ENCODE measurements at regions not wholly inside any gene's neighbourhood (a gene's known extent, or its start where the extent isn't known, plus 50 kb on each side); places are given as distances from the start of the nearest gene placed in this dataset.

DNA sequence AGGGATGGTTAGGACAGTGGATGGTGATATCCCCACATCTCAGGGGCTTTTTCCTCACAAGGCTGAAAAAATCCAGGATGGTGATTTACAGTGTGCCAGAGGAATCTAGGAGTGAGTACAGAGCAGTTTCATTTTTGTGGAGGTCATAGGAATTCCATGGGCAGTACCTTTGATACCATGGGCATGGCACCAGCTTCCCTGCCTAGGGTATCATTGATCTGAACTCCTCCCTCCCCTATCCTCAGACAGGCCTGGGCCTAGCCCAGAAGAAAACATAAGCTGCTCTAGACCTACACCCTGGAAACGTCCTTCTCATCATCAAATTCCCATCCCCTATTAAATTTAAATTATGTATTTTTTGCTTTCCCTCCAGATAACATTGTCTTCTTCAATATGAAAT lies 136.3 kb upstream of the KLHL29 start:
- H3K27ac Mint-ChIP-seq, result no peak overlapping the region
- no peaks in the 10 kb centered on the region for H3K9me3 Mint-ChIP-seq
- no peak for DNase-seq
- H3K4me3 Mint-ChIP-seq, result no peak overlapping the region
- no peaks in the 10 kb centered on the region for H3K4me1 Mint-ChIP-seq (ENCODE audit: low read depth)
- no peaks in the 10 kb centered on the region for H3K36me3 Mint-ChIP-seq (ENCODE audit: low read depth)
- peaks cover 17% of the 10 kb centered on the region for H3K27me3 Mint-ChIP-seq

DNA sequence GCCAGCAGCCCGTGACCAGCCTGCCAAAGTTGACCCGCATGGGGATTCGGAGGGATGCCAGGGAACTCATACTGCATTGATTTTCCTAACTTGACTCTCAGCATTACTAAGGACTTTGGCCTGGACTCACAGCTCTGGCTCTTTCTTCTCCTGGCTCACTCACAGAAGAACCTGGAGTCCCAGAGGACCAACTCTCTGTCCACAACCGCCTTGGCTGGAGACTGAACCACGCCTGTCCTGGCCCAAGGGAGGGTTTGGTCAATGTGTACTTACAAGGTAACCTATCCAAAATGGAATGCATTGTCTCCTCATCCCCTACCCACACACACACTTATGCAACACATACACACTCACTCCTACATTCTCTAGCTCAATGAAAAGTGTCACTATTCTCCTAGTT lies 135.6 kb upstream of the KLHL29 start:
- no peak overlapping the region for H3K4me3 Mint-ChIP-seq
- no peaks in the 10 kb centered on the region for H3K36me3 Mint-ChIP-seq (ENCODE audit: low read depth)
- no peaks in the 10 kb centered on the region for H3K9me3 Mint-ChIP-seq
- H3K27ac Mint-ChIP-seq, result no peak overlapping the region
- H3K27me3 Mint-ChIP-seq, result peaks cover 17% of the 10 kb centered on the region
- no peaks in the 10 kb centered on the region for H3K4me1 Mint-ChIP-seq (ENCODE audit: low read depth)
- no peak for DNase-seq

DNA sequence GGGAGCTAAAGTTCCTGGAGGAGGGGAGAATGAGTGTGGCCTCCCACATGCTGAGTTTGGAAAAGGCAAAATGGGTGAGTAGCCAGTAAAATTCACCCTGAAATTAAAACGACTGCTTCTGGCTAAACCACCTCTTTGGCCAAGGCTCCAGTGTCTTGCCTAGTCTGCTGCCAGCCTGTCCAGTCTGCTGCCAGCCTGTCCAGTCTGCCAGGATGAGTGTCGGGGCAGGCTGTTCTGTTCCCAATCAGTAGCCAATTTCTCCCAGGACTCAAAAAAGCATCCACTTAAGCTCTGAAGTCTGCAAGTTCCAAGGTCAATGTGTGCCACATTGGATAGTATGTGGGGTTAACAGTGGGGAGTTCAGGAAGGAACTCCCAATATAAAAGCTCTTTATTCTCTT lies 134.6 kb upstream of the KLHL29 start:
- H3K27me3 Mint-ChIP-seq, result peaks cover 17% of the 10 kb centered on the region
- H3K36me3 Mint-ChIP-seq (ENCODE audit: low read depth), result no peaks in the 10 kb centered on the region
- H3K4me1 Mint-ChIP-seq (ENCODE audit: low read depth), result no peaks in the 10 kb centered on the region
- H3K27ac Mint-ChIP-seq, result no peak overlapping the region
- no peaks in the 10 kb centered on the region for H3K9me3 Mint-ChIP-seq
- no peak overlapping the region for H3K4me3 Mint-ChIP-seq
- no peak for DNase-seq

DNA sequence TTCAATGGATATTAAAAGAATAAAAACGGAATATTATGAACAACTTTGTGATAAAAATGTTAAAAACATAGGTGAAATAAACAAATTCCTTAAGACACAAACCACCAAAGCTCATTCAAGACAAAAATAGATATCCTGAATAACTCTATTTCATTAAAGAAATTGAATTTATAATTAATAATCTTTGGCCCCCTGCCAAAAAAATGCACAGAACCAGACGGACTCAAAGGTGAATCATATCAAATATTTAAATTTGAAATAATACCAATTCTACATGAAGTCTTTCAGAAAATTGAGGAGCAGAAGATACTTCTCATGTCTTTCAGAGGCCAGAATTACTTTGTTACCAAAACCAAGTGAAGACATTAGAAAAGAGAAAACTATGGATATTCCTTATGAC lies 128.3 kb upstream of the KLHL29 start:
- Mint-ChIP-seq H3K9me3 (no peaks in the 10 kb centered on the region), H3K27ac (no peak overlapping the region), H3K4me3 (no peak overlapping the region), H3K27me3 (peaks cover 3% of the 10 kb centered on the region), H3K36me3 (ENCODE audit: low read depth) (no peaks in the 10 kb centered on the region), H3K4me1 (ENCODE audit: low read depth) (no peaks in the 10 kb centered on the region)
- no peak for DNase-seq

DNA sequence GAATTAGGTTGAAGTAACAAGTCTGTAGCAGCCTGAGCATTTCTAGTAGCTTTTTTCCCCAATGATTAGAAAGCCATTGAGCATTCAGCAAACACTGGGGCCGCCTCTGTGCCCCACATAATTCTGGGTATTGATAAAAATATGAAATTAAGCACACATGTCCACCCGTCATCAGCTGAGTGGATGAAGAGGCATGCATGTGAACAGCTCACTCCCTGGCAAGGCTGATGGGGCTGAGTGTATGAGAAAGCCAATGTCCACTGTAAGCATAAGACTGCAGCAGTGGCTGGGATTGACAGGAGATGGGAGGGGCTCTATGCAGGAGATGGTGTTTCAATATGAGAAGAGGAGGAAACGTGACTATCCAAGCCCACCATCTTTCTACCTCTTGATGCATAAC lies 124.4 kb upstream of the KLHL29 start:
- no peak for DNase-seq
- H3K9me3 Mint-ChIP-seq, result no peaks in the 10 kb centered on the region
- no peak overlapping the region for H3K4me3 Mint-ChIP-seq
- no peaks in the 10 kb centered on the region for H3K4me1 Mint-ChIP-seq (ENCODE audit: low read depth)
- H3K27ac Mint-ChIP-seq, result no peak overlapping the region
- no peaks in the 10 kb centered on the region for H3K27me3 Mint-ChIP-seq
- H3K36me3 Mint-ChIP-seq (ENCODE audit: low read depth), result no peaks in the 10 kb centered on the region

DNA sequence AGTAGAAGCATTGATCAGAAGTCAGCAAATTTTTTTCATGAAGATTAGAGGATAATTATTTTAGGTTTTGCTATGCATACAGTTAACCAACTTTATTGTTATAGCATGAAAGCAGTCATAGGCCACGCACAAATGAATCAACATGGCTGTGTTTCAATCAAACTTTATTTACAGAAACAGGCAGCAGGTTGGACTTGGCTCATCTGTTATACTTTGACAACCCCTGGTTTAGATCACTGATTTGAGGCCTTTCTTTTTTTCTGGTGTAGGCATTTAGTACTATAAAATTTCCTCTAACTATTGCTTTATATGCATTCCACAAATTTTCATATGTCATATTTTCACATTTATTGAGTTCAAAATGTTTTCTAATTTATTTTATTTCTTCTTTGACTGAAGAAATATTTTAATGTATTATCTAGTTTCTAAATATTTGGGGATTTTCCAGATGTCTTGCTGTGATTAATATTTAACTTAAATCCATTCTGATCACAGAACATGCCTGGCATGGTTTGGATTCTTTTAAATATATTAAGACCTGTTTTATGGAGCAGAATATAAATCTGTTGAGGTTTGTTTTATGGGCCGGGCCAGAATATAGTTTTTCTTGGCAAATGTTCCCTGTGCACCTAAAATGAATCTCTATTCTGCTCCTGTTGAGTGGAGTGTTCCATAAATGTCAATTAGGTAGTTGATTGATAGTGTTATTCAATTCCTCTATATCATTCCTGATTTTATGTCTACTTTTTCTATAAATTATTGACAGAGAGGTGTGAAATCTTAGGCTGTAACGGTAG lies 116.3 kb upstream of the KLHL29 start:
- H3K36me3 Mint-ChIP-seq (ENCODE audit: low read depth), result no peaks in the 10 kb centered on the region
- no peaks in the 10 kb centered on the region for H3K4me1 Mint-ChIP-seq (ENCODE audit: low read depth)
- DNase-seq, result no peak
- no peak overlapping the region for H3K4me3 Mint-ChIP-seq
- H3K27me3 Mint-ChIP-seq, result peaks cover 24% of the 10 kb centered on the region
- H3K27ac Mint-ChIP-seq, result no peak overlapping the region
- H3K9me3 Mint-ChIP-seq, result no peaks in the 10 kb centered on the region

DNA sequence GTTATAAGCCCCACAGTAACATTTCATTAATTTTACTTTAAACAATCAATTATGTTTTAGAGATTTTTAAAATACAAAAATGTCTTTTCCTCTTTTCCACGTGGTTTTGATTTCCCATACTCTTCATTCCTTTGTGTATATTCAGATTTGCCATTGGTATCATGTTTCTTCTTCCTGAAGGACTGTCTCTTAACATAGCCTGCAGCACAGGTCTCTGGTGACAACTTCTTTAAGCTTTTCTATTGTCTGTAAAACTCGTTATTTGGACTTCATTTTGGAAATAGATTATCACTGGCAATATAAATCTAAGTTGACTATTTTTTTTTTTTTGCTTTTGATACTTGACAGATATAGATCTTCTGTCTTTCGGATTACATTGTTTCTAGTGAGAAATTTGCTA lies 115.2 kb upstream of the KLHL29 start:
- Mint-ChIP-seq H3K4me3 (no peak overlapping the region), H3K27ac (no peak overlapping the region), H3K27me3 (peaks cover 27% of the 10 kb centered on the region), H3K36me3 (ENCODE audit: low read depth) (no peaks in the 10 kb centered on the region), H3K9me3 (no peaks in the 10 kb centered on the region), H3K4me1 (ENCODE audit: low read depth) (no peaks in the 10 kb centered on the region)
- no peak for DNase-seq

DNA sequence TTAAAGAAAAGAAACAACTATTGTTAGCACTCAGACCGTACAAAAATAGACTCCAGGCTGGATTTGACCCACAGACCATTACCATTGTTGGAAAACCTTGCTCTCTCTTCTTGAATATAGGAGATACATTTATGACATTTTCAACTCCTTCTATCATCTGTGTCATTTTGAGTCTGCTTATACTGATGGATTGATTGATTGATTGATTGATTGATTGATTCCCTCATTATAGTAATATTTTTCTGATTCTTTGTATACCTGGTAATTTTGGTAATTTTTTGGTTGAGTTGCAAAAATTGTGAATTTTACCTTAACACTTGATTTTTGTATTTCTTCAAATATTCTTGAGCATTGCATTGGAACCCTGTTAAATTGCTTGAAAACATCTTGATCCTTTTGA lies 114.2 kb upstream of the KLHL29 start:
- Mint-ChIP-seq H3K36me3 (ENCODE audit: low read depth) (no peaks in the 10 kb centered on the region), H3K4me3 (no peak overlapping the region)

DNA sequence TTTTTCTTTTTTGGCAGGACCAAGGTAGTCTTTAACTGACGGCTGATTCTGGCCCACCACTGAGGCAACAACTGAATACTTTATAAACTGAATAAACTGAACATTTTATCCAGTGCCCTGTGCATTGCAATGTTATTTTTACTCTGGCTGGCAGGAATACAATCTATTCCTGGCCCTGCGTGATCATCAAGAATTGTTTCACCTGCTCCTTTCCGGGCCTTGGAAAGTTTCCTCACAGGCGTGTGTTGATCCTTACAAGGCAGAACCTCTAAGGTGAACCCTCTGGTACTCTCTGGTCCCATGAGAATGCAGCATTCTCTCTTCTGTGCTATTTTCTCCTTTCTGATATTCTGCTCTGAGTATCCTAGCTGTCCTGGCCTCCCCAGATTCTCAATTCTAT lies 113.7 kb upstream of the KLHL29 start:
- peaks cover 39% of the 10 kb centered on the region for H3K27me3 Mint-ChIP-seq
- DNase-seq, result no peak
- no peaks in the 10 kb centered on the region for H3K36me3 Mint-ChIP-seq (ENCODE audit: low read depth)
- no peak overlapping the region for H3K4me3 Mint-ChIP-seq
- no peak overlapping the region for H3K27ac Mint-ChIP-seq
- no peaks in the 10 kb centered on the region for H3K4me1 Mint-ChIP-seq (ENCODE audit: low read depth)
- no peaks in the 10 kb centered on the region for H3K9me3 Mint-ChIP-seq

More for the DNA sequence above, 114.2 kb upstream of the KLHL29 start:
- Mint-ChIP-seq H3K4me1 (ENCODE audit: low read depth) (no peaks in the 10 kb centered on the region), H3K27ac (no peak overlapping the region), H3K9me3 (no peaks in the 10 kb centered on the region), H3K27me3 (peaks cover 35% of the 10 kb centered on the region)
- DNase-seq, result no peak

DNA sequence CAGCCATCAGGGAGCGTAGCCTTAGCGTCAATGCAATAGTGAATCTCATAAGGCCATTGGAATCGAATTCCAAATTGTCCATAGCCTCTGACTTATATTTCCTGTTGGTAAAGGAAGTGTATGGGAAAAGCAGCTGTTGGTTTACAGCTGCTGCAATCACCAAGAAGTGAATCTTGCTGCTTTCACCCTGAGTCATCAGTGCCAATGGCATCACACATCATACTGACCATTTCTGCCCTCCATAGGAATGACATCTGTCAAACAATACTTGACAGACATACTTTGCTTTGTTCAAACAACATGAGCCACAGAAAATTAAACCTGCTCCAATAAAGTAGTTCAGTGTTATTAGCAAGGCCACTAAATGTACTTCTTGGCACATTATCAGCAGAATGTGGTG lies 111.2 kb upstream of the KLHL29 start:
- no peaks in the 10 kb centered on the region for H3K36me3 Mint-ChIP-seq (ENCODE audit: low read depth)
- no peaks in the 10 kb centered on the region for H3K4me1 Mint-ChIP-seq (ENCODE audit: low read depth)
- DNase-seq, result no peak
- no peaks in the 10 kb centered on the region for H3K9me3 Mint-ChIP-seq
- H3K27ac Mint-ChIP-seq, result no peak overlapping the region
- no peak overlapping the region for H3K4me3 Mint-ChIP-seq
- peaks cover 46% of the 10 kb centered on the region for H3K27me3 Mint-ChIP-seq

DNA sequence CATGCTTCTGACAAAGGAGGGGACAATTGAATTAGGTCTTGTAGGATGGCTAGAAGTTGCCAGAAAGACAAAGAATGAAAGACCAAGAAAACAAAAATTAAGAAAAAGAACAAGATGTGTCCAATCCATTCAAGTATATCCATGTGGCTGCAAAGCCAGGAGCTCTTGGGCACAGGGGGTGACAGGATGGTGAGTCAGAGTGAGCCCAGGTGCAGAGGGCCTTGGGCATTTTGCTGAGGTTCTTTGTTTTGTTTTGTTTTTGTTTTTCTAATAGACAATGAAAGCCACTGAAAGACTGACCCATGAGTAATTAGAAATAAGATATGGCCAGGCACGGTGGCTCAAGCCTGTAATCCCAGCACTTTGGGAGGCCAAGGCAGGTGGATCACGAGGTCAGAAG lies 104.6 kb upstream of the KLHL29 start:
- no peak overlapping the region for H3K27ac Mint-ChIP-seq
- no peaks in the 10 kb centered on the region for H3K36me3 Mint-ChIP-seq (ENCODE audit: low read depth)
- no peaks in the 10 kb centered on the region for H3K9me3 Mint-ChIP-seq
- no peak for DNase-seq
- H3K4me1 Mint-ChIP-seq (ENCODE audit: low read depth), result no peaks in the 10 kb centered on the region
- peaks cover 18% of the 10 kb centered on the region for H3K27me3 Mint-ChIP-seq
- no peak overlapping the region for H3K4me3 Mint-ChIP-seq

DNA sequence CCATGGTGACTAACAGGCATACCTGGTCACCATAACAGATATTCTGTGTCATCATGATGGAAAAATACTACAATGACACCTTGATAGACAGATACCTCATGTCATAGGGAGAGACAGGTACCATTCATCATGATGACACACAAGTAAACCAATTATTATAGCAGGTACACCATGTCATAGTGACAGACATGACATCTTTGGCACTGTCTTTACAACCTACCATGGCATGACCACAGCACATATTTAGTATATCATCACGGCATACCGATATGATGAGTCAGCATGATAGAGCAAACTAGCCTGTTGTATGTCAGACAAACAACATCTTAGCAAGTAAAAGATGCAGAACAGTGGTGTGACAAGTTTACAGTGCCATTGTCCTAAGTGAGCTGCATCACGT lies 101.3 kb upstream of the KLHL29 start:
- Mint-ChIP-seq H3K9me3 (no peaks in the 10 kb centered on the region), H3K27ac (no peak overlapping the region), H3K4me3 (no peak overlapping the region), H3K4me1 (ENCODE audit: low read depth) (no peaks in the 10 kb centered on the region), H3K36me3 (ENCODE audit: low read depth) (no peaks in the 10 kb centered on the region), H3K27me3 (peaks cover 5% of the 10 kb centered on the region)
- DNase-seq, result no peak

DNA sequence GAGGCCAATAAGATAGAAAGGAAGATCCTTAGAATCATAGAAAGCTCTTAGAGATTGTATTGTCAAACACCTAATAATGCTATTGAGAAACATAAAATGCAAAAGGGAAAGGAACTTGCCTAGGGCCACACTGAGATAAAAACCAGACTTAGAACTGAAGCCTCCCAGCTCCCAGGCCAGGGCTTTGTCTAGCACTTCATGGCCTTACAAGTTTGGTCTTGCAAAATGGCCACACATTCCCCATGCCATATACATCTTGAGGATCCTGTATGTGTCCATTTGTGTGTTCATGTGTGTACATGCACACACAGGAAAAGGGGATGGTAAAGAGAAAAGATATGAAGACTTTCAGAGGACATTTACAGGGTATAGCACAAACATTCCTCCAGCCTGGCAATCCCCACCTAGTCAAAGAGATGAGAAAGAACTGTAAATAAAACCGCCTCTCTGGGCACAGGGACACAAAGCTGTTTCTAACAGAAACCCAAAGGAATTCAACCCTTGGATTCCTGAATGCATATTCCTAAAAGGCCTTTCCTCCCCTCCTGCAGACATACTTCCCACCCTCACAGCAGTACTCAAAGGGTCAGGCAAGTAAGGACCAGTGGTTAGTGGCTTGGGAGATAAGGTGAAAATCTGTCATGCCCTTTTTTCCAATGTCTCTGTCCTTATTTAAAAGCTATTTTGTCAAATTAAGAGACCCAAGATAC lies 99.7 kb upstream of the KLHL29 start:
- Mint-ChIP-seq H3K27ac (no peak overlapping the region), H3K9me3 (no peaks in the 10 kb centered on the region), H3K4me3 (no peak overlapping the region), H3K36me3 (ENCODE audit: low read depth) (no peaks in the 10 kb centered on the region), H3K27me3 (no peaks in the 10 kb centered on the region), H3K4me1 (ENCODE audit: low read depth) (no peaks in the 10 kb centered on the region)
- no peak for DNase-seq

DNA sequence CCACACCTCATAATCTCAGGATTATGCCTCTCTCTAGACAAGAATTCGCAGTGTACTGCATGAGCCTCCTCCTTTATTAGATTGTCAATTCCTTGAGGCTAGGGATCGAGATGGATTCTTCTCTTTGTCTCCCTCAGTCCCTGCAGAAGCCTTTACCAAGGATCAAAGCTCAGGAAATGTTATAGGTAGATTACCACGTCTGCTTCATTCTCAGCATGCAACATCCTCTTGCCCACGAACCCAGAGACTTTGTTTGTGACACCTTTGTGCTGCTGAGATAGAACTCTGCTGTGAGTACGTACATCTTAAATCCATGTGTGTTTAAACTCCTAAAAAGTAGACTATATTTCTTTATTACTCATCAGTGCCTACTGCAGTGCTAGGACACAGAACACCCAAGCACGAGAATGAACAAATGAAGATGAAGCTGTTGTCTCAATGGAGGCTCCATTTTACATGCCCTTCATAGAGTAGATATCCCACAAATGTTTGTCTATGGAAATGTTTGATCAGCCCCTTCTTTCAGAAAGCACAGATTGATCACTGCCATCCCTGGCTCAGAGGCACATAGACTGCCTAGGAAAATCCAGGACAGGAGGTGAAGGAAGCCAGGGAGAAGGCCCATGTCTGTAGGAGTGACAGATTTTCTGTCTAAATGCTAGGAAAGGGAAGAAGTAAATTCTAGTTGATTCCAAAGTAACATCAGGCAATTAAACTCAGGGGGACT lies 98.8 kb upstream of the KLHL29 start:
- Mint-ChIP-seq H3K36me3 (ENCODE audit: low read depth) (no peaks in the 10 kb centered on the region), H3K9me3 (no peaks in the 10 kb centered on the region), H3K27ac (no peak overlapping the region), H3K27me3 (no peaks in the 10 kb centered on the region), H3K4me3 (no peak overlapping the region), H3K4me1 (ENCODE audit: low read depth) (no peaks in the 10 kb centered on the region)
- DNase-seq, result no peak

Data from activated T-cell treated with anti-CD3 and anti-CD28 coated beads, Interleukin-2, amount 50 U/mL, for 24 hours (primary cell).